ENCODE measurements at regions not wholly inside any gene's neighbourhood (a gene's known extent, or its start where the extent isn't known, plus 50 kb on each side); places are given as distances from the start of the nearest gene placed in this dataset.
"Not testable (repeated sequence)": the region's sequence is repeated elsewhere in the genome, so short reads cannot be mapped to it uniquely, and the experiment has no call there.

DNA sequence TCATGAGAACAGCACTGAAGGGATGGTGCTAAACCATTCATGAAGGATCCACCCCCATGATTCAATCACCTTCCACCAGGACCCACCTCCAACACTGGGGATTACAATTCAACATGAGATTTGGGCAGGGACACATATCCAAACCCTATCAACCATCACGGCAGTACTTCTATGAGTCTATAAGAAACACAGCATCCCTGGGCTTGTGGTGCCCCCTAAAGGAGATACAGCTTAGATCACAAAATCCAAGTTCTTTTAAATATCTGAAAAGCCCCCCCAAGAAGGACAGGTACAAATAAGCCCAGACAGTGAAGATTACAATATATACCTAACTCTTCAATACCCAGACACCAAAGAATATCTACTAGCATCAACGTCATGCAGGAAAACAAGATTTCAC lies 233.7 kb upstream of the ADRA1B start (continued):
- TF ChIP-seq, protein P1, sequence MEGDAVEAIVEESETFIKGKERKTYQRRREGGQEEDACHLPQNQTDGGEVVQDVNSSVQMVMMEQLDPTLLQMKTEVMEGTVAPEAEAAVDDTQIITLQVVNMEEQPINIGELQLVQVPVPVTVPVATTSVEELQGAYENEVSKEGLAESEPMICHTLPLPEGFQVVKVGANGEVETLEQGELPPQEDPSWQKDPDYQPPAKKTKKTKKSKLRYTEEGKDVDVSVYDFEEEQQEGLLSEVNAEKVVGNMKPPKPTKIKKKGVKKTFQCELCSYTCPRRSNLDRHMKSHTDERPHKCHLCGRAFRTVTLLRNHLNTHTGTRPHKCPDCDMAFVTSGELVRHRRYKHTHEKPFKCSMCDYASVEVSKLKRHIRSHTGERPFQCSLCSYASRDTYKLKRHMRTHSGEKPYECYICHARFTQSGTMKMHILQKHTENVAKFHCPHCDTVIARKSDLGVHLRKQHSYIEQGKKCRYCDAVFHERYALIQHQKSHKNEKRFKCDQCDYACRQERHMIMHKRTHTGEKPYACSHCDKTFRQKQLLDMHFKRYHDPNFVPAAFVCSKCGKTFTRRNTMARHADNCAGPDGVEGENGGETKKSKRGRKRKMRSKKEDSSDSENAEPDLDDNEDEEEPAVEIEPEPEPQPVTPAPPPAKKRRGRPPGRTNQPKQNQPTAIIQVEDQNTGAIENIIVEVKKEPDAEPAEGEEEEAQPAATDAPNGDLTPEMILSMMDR (IDR thresholded peaks at IDR 0.05 in 2 of 3, conservative IDR thresholded peaks at IDR 0.05 in 1 of 3; ENCODE audit: insufficient read depth in 2 of 3, low read depth in 1 of 3, low read length in 3 of 3) = peak in 1 of 3 experiments; percentile 16; a peak in 1 of 6 replicates
- TF ChIP-seq SMARCA5 (IDR thresholded peaks at IDR 0.05) (no peak), RAD21 (CRISPR knock-in tag; conservative IDR thresholded peaks at IDR 0.05 in 1 of 2, IDR thresholded peaks at IDR 0.05 in 1 of 2) (peak in 1 of 2 experiments; percentile 73; a peak in 3 of 4 replicates)

DNA sequence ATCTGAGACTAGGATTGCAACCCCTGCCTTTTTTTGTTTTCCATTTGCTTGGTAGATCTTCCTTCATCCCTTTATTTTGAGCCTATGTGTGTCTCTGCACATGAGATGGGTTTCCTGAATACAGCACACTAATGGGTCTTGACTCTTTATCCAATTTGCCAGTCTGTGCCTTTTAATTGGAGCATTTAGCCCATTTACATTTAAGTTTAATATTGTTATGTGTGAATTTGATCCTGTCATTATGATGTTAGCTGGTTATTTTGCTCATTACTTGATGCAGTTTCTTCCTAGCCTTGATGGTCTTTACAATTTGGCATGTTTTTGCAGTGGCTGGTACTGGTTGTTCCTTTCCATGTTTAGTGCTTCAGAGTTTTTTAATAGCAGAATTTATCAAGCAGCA lies 228.4 kb upstream of the ADRA1B start:
- ATAC-seq; intact Hi-C loops (cut with micrococcal nuclease); BruUV-seq (replicated peaks); H3K27ac ChIP-seq (ENCODE audit: extremely low read depth, low read depth, low read length); DNase-seq (ENCODE audit: extremely low read depth in 1 of 4, low spot score in 3 of 4); CTCF ChIA-PET (ENCODE audit: low intra/inter-chr PET ratio); H2AFZ ChIP-seq (ENCODE audit: low read depth, low read length); POLR2A ChIA-PET; FAIRE-seq; H3K36me3 ChIP-seq (ENCODE audit: control insufficient read depth, insufficient read depth, low read length); H3K4me1 ChIP-seq (replicated peaks in 1 of 2; ENCODE audit: control insufficient read depth in 2 of 2, insufficient read depth in 2 of 2, low read length in 2 of 2); in situ Hi-C loops (cut with MboI); H3K9ac ChIP-seq (ENCODE audit: insufficient read depth in 1 of 2, low read depth in 2 of 2, low read length in 2 of 2); H3K4me3 ChIP-seq; H4K20me1 ChIP-seq (replicated peaks; ENCODE audit: control insufficient read depth, insufficient read depth, low read length); H3K27me3 ChIP-seq (ENCODE audit: control insufficient read depth in 2 of 2, insufficient read depth in 2 of 2, low read length in 2 of 2); H3K4me2 ChIP-seq (ENCODE audit: insufficient read depth, low read length); H3K9me3 ChIP-seq (replicated peaks; ENCODE audit: control insufficient read depth, insufficient read depth, low read depth, low read length); H3K9me1 ChIP-seq (ENCODE audit: control insufficient read depth, insufficient read depth, low read length); H3K79me2 ChIP-seq (ENCODE audit: control insufficient read depth, insufficient read depth, low read length): not testable (repeated sequence)
- peak; percentile 92 for TF ChIP-seq ZNF507 (tag; conservative IDR thresholded peaks at IDR 0.05)
